GM12891 (cell line): ENCODE measurements at regions not wholly inside any gene's neighbourhood (a gene's known extent, or its start where the extent isn't known, plus 50 kb on each side); places are given as distances from the start of the nearest gene placed in this dataset.

Source experiments
- PAX5 ChIP-seq: IDR thresholded peaks from 2 replicates; pipeline ENCODE4 v1.6.1; 2011; ENCODE audit warnings: low read length, moderate library complexity, mild to moderate bottlenecking; ENCODE audit not compliant: insufficient read depth, severe bottlenecking
- POLR2A ChIP-seq: IDR thresholded peaks from 2 replicates; pipeline ENCODE4 v1.6.1; 2011; ENCODE audit warnings: low read depth, low read length, control low read depth
- POLR2AphosphoS5 ChIP-seq: IDR thresholded peaks from 2 replicates; pipeline ENCODE4 v1.6.1; 2011; ENCODE audit warnings: low read depth, low read length, control low read depth

GRCh38 chr3:18791752-18792151 is 356.6 kb upstream of the KCNH8 start:
- TF ChIP-seq POLR2AphosphoS5: no peak
- TF ChIP-seq POLR2A: no peak
- no peak for TF ChIP-seq PAX5
